Stimulated activated CD4-positive, alpha-beta T cell treated with anti-CD3 and anti-CD28 coated beads, Interleukin-4, amount 100 ng/mL, for 4 hours (primary cell): ENCODE measurements at regions not wholly inside any gene's neighbourhood (a gene's known extent, or its start where the extent isn't known, plus 50 kb on each side); places are given as distances from the start of the nearest gene placed in this dataset.

Source experiments
- DNase-seq, 2 experiments: peaks; one replicate each; pipeline ENCODE4 v3.0.0-alpha.2; 2020

DNA sequence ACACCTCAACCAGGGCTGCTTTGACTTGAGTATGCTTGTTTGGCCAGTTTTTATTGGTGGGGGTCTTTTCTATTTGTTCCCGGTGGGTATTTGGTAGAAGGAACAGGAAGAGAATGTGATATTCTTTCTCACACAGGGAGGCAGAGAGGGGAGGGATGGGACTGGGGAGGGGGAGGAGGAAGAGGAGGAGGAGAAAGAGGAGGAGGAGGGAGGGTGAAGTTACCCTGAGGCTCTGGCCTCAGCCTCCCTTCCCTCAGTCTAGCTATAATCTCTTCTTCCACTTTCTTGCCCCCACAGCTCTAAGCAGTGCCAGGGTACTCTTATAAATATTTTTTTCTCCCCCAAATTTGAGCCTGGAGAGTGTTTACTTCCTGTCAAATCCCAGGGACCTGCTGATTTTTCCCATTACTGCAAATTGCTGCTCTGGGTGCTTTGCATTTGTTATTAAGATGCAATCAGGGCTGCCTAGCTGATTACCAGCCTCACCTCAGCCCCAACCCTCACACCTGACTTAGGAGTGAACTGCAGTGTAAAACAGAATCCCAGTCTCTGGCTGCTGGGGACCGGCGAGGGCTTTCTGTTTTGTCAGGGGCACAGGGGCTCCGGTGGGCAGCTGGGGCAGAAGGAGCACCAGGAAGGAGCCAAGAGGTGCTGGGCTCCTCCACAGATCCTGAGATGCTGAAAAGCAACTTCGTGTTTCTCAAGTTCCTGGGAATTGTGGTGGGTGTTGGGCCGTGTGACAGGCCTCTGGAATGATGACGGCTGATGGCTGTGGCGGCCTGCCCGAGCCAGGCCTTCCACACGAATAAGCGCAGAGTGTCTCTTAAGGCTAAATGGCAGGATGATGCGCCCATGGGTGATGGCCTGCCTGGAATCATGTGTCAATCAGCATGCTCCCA is 141.4 kb downstream of the CD83 start:
- no peak for DNase-seq

DNA sequence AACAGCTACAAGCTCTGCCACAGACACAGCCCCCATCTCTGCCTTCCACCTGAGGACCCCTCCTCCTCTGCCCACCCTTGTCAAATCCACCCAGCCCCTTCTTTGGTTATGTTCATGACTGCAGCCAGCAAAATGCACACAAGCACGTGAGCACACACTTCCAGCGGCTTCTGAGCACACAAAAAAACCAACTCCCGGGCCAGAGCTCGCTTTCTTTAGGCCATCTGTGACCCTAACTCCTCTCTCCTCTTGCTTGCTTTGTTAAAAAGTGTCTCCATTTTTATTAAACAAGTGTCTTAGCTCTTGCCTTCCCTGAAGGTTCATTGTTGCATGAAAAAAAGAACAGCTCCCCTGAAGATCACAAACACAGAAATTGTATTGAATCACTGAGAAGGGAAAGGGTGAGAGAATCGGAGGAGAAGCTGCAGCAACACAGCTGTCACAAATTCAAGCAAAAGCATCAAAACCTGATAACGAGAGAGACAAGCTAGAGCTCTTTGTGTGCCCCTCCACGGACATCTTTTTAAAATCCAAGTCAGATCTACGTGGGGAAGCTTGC is 142.1 kb downstream of the CD83 start:
- DNase-seq, result no peak

DNA sequence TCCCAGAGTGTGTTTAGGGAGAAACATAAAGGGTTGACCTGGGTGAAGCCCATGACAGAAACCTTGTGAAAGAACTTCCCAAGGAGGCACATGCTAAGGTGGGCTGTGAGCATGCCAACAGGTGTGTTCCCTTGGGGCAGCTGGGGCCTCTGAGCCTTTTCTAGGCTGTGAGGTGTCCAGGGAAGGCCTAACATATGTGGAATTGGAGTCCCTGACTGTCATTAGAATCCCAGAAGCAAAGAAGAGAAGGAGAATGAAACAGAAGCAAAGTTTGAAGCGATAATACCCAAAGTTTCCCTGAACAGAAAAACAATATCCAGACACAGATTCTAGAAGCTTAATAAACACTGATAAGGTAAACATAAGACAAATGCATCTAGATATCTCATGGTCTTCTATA is 143.3 kb downstream of the CD83 start:
- DNase-seq, result no peak

DNA sequence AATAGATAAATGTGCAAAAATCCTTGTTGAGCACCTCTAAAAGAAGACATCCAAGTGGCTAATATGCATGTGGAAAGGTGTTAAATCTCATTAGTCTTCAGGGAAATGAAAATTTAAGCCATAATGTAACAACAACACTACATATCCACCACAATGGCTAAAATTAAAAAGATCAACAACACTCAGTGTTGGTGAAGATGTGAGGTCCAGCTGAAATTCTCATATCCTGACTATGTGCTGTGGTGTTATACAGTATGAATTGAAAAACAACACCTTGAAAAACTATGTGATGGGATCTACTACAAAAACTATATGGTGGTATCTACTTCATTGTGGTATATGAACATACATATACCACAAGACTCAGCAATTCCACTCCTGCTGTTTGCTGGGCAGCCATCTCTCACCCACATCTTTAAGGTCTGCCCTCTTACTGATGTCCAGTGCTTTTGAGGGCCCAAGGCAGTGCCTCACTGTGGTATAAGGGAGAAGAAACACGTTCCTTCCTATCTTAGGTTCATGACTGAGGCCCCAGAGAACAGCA is 146.4 kb downstream of the CD83 start:
- no peak for DNase-seq

DNA sequence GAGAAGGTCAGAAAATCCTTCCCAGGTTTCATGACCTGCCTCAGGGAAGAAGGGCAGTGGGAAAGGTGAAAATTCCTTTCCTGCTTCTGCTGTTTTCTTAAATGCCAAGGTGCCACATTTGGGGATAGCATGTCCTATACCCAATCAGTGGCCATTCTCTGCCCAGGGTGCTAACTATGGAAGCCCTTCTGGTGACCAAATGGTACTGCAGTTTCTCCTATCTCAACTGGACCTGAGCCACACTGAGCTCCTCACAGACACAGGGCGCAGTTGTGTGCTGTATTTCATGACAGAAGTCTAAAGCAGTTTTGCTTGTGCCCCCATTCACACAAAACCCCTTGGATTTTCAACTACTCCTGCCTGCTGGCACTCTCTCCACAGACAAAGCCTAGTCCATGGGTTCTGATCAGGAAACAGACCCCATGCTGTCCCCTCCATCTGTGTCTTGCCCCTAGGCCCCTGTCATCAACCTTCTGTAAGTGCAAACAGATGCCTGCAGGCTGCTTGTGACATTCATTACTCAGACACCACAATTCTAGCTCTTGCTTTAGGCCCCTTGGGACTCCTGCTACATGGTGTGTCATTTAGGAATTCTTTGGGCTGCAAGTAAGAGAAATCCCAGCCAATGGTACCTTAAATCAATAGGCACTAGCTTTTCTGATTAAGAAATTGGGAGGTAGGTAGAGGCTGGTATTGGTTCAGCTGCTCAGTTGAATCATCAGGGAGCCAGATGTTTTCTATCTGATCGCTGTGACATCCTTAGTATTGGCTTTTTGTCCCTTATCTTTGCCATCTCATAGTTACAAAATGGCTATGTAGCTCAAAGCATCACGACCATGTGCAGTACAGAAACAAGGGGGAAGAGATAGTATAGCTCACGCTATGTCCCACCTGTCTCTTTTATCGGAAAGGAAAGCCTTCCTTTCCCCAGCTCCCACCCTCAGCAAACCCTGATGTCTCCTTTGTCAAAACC is 147.8 kb downstream of the CD83 start:
- no peak for DNase-seq

DNA sequence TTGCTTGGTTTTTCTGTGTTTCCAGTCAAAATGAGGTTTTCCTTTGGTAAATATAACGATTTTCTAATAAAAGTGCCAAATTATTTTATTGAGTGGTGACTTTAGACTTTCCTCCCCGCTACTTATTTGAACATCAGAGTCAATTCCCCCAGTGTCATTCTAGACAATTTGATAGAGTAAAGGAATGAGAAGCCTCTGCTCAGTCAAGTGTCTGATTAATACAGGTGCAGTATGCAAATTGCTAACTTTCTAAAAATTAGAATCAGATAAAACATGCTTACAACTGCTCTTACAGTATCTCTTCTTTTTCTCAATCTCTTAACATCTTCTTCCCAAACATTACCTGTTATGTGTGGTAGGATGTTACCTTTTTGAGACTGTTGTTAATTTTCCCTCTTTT is 148.7 kb downstream of the CD83 start:
- DNase-seq, result no peak

DNA sequence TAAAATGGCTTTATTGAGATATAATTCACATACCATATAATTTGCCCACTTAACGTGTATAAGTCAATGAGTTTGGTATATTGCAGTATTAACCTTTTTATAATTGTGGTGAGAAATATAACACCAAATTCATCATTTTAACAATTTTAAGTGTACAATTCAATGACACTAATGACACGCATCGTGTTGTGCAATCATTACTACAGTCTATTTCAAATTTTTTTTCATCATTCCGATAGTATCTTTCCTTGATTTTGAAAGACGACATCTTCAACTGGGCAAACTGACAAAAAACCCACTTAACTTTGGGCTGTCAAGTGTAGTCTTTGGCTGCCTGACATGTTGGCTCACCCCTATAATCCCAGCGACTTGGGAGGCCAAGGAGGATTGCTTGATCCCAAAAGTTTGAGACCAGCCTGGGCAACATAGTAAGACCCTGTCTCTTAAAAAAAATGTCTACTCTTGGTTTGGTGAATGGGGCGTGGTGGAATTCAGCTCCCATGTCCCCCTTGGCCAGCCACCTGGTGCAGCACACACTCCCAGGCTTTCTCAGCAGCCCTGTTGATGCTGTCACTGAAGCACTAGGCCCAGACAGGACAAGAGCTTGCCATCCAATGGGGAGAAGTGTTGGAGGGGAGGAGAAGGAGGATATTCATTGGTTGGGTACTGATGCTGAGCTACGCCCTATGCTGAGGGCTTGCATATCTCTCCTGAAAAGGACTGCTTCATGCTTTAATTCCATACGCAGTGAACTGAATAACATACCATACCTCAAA is 150.5 kb downstream of the CD83 start:
- no peak for DNase-seq

DNA sequence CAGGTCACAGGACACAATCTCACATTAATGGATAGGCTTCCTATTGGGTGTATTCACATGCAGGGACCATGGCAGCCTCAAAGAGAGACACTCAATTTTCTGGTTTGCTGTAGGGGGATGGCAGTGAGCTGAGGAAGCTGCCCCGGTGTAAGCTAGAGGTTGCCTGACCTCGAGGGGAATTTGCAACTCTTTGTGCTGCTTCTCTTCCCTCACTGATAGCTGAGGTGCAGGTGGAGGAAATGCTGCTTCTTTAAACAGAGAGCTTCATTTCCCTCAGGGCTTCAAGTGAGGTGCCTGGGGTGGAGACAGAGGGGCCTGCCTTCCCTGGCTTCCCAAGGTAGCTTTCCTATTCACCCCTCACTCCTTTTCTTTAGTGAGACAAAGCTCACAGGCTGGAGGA is 151.9 kb downstream of the CD83 start:
- DNase-seq, result no peak

DNA sequence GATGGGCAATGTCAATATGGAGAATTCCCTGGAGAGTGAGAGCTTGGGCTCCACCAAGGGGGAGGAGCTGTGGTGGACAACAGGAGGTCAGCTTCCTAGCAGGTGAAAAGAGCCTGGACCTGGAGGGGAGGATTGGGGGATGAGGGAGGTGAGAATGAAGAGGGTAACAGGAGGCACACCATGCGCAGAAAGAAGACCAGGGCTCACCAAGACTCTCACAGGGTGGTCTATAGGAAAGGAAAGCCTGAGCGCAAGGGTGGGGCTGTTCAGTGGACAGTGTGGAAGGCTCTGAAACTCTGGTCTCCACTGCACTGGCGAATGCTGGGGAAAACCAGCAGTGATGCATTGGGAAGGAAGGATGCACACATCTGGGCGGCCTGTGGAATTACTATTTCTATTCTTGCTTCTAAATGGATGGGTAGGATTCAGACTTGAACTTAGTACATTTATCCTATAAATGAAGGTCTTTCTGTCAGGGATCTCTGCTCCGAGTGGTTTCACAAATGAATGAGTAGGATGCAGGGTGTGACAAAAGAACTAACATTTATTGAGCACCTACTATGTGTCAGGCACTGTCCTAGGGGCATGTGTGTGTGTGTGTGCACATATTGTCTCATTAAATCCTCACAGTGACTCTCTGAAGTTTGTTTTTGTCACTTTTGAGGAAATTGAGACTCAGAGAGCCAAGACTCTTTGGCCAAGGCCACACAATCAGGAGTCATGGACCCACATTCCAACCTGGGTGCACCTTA is 152.7 kb downstream of the CD83 start:
- DNase-seq, result no peak

DNA sequence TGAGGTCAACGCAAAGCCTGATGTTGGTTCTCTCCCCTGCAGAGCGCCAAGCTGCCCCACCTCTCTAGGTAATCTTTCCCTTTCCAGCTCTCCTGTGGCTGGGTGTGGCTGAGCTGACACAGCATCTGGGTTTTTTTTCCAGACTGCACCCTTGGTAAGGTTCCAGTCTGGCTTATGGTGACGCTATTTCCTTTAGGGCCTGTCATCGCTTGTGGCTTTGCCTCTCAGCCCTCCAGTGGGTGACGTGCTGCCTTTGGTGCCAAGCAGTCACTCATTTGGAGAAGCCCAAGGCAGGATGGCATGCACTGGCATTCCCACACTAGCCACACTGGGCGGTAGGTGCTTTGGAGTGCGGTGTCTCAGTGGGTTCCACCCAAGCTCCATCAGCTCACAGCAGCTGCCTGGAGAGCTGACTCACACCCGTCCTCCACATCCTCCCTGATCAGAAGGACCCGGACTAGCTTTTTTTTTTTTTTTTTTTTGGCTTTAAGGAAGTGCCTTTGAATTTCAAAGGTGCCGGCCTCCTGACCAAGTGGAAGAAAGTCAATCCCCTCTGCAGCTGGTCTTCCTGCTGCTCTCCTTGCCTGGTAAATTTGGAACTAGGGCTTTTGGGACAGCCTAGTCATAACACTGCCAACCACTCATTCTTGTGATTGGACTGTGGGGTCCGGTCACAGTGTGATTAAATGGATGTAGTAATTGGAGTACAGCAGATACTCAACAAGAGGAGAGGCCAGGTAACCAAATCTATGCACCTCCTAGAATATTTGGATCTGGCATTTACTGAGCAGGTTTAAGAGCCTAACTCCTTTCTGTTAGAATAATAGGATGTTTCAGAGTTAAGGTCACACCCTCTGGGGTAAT is 153.6 kb downstream of the CD83 start:
- peak; percentile 20 to 52 for DNase-seq

DNA sequence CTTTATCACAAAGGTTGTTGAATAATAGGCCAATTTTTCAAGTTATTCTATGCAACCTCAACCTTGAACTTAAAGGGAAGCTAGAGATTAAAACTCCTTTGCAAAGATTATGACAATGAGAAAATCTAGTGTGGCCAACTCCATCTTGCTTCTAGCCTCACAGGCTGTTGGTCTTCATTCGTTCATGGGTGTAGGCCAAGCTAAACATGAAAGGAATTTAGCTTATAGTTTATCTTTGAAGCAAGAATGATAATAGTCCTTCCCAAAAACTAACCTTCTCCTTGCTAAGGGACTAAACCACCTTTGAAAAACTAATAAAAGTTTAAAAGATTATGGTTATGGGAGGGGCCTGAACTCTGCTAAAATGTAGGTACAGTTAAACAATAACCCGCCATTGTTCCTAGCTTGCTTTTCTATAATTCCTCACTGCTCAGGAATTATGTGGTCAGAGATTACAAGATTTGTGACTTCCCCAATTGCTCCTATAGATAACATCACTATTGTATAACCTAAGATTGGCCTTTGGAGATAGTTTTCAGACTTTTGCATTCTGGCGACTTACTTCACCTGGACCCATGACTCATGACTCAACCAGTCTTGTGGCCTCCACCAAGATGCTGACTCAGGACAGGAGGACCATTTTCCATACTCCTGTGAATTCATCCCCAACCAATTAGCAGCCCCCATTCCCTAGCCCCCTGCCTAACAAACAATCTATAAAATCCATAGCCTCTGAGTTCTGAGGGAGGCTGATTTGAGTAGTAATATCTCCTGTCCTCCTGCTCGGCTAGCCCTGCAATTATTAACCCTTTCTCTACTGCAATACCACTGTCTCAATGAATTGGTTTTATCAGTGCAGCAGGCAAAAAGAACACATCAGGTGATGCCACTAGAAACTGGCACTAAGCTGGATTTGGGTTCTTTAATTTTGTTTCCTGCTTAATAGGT is 154.5 kb downstream of the CD83 start:
- DNase-seq, result no peak

DNA sequence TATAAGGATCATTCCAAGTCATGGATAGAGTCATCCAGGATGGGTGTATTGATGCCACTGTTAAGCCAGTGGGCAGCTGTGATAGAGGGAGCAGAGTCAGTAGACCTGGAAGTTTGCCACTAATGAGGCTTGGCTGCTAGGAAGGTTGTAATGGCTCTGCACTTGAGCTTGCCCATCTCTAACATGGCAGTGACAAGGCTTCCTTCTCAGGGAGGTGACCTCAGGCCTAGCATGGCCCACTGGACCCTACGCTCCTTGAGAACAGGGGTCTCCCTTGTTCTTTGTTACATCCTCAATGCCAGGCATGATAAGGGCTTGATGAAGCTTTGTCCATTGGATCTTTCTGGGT is 155.1 kb downstream of the CD83 start:
- DNase-seq, result no peak

DNA sequence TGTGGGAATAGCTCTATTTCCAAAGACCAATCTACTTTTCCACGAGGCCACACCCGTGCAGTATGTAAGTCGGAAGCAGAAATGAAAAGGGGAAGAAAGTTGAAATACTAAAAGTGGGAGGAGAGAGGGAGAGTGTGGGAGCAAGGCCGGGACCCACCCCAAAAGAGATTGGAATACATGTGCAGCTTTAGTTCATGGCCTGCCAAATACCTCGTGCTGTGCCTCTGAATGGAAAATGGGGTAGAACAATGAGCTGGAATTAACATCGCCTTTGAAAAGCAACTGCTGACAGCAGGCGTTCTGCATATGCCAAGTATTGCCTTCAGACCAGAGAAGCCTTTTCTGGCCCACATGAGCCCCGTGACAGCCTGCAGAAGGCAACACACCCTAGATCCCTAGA is 155.6 kb downstream of the CD83 start:
- no peak for DNase-seq

DNA sequence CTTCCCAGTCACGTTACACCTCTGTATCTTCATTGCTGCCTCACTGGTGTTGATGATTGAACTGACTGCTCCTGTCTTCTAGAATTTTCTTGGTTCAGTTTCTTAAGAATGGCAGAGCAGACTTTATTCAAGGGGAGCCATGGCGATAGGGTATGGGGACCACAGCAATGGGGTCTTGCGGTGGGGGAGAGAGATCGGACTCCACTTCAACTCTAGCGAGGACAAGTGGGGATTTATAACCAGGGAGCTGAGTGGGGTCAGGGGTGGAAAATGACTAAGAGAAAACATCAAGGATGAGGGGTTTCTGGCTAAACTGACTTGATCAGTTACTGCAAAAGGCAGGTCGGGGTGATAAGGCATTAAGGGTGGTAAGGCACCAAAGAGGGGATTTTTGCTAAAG is 156.4 kb downstream of the CD83 start:
- no peak for DNase-seq

DNA sequence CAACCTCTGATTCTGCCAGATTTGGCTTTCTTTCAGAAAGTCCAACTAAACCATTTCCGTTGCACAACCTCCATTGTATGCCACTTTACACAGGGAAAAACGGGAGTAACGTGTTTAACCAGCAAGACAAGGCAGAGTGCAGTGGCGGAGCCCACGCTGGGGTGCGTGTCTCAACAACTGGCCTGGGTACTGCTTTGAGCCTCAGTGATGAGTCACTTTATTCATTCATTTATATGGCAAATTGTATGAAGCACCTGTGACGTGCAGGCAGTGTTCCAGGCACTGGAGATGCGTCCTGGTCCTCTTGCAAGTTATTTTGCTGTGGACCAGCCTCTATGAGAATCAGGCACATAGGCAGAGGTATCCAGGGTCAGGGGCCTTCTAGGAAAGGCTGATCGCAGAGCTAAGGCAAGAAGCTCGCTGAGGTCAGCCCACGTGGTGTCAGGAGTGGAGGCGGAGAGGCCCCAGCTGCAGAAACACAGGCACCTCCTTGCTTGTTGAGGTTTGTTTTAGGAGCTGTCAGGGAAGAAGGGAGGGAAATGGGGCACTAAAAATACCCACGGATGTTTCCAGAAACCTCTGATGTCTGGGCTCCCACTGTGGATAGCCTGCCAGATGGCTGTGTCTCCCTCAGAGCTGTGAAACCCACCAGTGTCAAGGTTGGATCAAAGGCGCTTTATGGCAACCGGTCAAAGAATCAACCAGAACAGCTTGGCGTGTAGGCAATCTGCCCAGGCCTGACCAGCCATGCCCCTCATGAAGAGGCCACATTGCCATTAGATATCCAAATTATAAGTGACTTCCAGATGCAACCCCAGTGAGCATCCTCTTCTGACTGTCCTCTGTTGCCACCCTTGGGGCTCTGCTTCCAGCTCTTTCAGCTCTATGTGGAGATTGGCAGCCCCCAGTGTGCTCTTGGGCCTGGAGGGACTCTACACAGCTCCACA is 157.2 kb downstream of the CD83 start:
- no peak for DNase-seq

DNA sequence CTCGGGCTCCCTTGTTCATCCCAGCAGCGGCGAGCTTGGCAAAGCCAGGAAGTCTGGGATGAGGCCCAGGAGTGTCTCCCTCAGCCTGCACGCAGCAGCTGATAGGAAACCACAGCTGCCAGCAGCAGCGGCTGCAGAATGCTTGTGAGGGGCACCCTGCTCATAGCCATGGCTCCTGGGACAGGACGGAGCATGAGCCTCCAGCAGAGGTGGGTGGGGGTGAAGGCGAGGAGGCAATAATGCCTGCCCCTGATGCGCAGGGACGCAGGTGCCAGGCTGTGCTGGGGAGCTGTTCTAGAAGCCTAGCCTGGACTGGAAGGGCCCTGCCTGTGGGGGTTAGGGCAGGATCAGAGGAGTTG is 157.9 kb downstream of the CD83 start:
- no peak for DNase-seq

DNA sequence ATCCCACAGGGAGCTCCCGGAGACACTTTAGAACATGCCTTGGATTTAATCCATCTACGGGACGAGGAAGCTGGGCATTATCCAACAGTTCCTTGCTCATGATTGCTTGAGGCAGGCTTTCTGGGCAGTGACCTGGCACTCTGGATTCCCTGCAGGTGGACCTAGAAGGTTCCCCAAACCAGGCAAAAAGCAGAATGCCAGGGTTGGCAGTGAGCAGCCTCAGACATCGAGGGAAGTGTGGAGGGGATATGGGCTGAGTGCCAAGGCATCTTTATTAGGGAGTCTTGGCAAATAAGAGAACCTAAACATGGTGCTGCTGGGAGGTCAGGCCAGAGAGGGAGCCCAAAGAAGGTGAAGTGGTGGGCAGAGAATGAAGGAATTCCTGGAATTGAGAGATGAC is 158.5 kb downstream of the CD83 start:
- DNase-seq, result no peak

DNA sequence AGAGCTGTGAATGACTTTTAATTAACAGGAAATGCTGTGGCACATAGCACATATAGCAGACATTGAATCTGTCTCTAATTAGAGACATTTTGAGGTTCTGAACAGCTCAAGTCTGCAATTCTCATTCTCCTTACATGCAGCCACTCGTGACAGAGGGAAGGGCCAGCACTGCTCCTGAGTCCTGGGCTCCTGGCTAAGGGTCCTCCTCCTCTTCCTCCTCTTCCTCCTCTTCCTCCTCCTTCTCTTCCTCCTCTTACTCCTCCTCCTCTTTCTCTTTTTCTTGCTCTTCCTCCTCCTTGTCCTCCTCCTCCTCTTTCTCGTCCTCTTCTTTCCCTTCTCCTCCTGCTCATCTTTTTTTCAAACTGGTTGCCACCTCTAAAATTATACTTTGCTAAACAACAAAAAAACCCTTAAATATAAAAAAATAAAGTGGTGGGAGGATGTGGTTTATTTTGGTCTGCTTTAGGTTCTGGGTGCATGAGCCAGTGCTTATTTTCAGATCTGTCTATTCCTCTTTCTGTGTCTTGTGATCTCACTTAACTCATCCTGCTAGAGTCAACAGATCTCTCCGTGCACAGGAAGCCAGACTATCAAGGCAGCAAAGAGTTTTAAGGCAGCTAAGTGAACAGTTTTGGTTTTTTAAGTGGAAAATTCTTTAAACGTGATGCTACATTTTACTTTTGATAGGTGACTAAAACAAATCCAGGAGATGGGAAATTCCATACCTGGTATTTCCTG is 159.3 kb downstream of the CD83 start:
- DNase-seq, result no peak
